Heart right ventricle (tissue), 16 donors: ENCODE measurements at regions not wholly inside any gene's neighbourhood (a gene's known extent, or its start where the extent isn't known, plus 50 kb on each side); places are given as distances from the start of the nearest gene placed in this dataset.

Experiments
- ATAC-seq, 8 donors: fragments of 200-7000 bp; cut with Tn5 transposase; one replicate each; pipeline ENCODE4 v1.9.1; 2020; ENCODE audit warnings: mild to moderate bottlenecking in 8 of 8, moderate library complexity in 8 of 8, moderate number of reproducible peaks in 1 of 8
- DNase-seq, 2 donors: peaks; one replicate each; pipeline ENCODE4 v3.0.0-alpha.2; 2020
- H3K27ac ChIP-seq, 10 donors: fragments of 200-600 bp; sonication (generic) in 2 of 10; one replicate each; pipeline versions ENCODE4 v1.5.0 to v1.8.0; 2020 to 2022; ENCODE audit warnings: mild to moderate bottlenecking in 3 of 10
- H3K27me3 ChIP-seq, 7 donors: fragments of 200-600 bp; one replicate each; pipeline ENCODE4 v1.8.0; 2021 to 2022; ENCODE audit warnings: mild to moderate bottlenecking in 2 of 7
- H3K36me3 ChIP-seq, 9 donors: fragments of 200-600 bp; sonication (generic) in 1 of 9; one replicate each; pipeline versions ENCODE4 v1.5.0 to v1.8.0; 2020 to 2022; ENCODE audit warnings: mild to moderate bottlenecking in 2 of 9
- H3K4me1 ChIP-seq, 9 donors: fragments of 200-600 bp; sonication (generic) in 1 of 9; one replicate each; pipeline versions ENCODE4 v1.5.0 to v1.8.0; 2020 to 2022; ENCODE audit warnings: mild to moderate bottlenecking in 4 of 9
- H3K4me3 ChIP-seq, 10 donors: fragments of 200-600 bp; sonication (generic) in 2 of 10; one replicate each; pipeline versions ENCODE4 v1.5.0 to v1.8.0; 2020 to 2022; ENCODE audit warnings: mild to moderate bottlenecking in 7 of 10, moderate library complexity in 2 of 10
- H3K9me3 ChIP-seq, 11 donors: fragments of 200-600 bp in 10 of 11; sonication (generic) in 2 of 11; one replicate each; pipeline versions ENCODE4 v1.5.0 to v1.8.0; 2013 to 2022; ENCODE audit warnings: mild to moderate bottlenecking in 2 of 11, control low read depth in 1 of 11, moderate library complexity in 1 of 11
- CTCF ChIP-seq, 9 donors: fragments of 200-600 bp; sonication (generic) in 2 of 9; IDR thresholded peaks; one replicate each; pipeline versions ENCODE4 v1.5.0 to v1.8.0; 2021 to 2022; ENCODE audit warnings: antibody characterized with exemption in 9 of 9, mild to moderate bottlenecking in 5 of 9, moderate library complexity in 1 of 9
- WGBS, 2 donors: extraction: QIAGEN DNeasy Blood & Tissue Kit; methylation state at CpG; one replicate each; pipeline ENCODE4 v1.1.7; 2013; ENCODE audit warnings: inconsistent platforms in 1 of 2; 5-methylcytosine and 5-hydroxymethylcytosine counted together
- intact Hi-C, 10 donors: fragments of 100-400 bp; cut with DNase I; formaldehyde crosslinking; loops; one replicate each; pipeline versions ENCODE4 v1.11.1 to v1.14.2; 2022
- donor health status: Arrhythmogenic right ventricular cardiomyopathy.
- donor health status: ischemic (EF 13 %, LVEDD 7.1; RV severe dilation, severe dysfunction).
- donor health status: healthy with polysubstance abuse.
- donor health status: DM: no; HTN: yes; CAD: no.
- donor health status: DM: no; HTN: no; CAD: no.
- donor health status: ischemic (EF 25% LVEDD 6.9; RV normal size, moderate dysfunction).
- donor health status: ischemic (EF 25% LVEDD 5.7; RV mildly dilated, moderate dysfunction).
- donor health status: healthy.
- donor health status: DM: yes; HTN: yes; CAD: no.
- donor health status: Ischemic cardiomyopathy.
- donor health status: ischemic (EF 35%, LVEDD 5.7; RV mildly dilated, moderate dysfunction).
- donor health status: nonischemic (EF 11% LVEDD 7.7; RV severe dilation, severe dysfunction).
- donor health status: DM: yes; HTN: yes; CAD: no.
- donor health status: PGD.
- donor health status: ischemic (EF 29% LVEDD 5.4; RV normal size, mild dysfunction).
- donor health status: nonischemic (EF 23%, LVEDD 6.1; RV moderate dilation, normal function).

- TF ChIP-seq CTCF (IDR thresholded peaks at IDR 0.05): no peak
Measured at GRCh38 chr7:92973293-92973731, 136.9 kb upstream of the CDK6 start.

DNA sequence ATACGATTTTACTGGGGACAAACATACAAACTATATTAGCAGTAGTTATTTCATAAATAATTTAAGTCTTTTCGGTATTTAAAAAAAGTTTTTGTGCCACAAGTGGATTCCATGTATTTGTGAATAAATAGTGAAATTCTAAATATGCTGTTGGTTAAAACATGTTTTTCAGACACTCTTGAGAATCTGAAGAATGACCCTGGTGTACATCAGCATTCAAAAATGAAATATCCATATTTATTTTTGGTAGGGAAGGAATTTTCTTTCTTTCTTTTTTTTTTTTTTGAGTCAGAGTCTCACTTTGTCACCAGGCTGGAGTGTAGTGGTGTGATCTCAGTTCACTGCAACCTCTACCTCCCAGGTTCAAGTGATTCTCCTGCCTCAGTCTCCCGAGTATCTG lies 136.1 kb upstream of the CDK6 start:
- H3K27me3 ChIP-seq: no peaks in the 10 kb centered on the region
- no peaks in the 10 kb centered on the region for H3K36me3 ChIP-seq
- no peak overlapping the region for H3K4me3 ChIP-seq
- intact Hi-C loops: loop anchor here in 1 of 10 donors (10.0 kb wide), 1 partner anchor 82 kb away; no protein-coding TSS in a partner anchor
- H3K4me1 ChIP-seq: no peaks in the 10 kb centered on the region
- H3K27ac ChIP-seq: no peak overlapping the region
- ATAC-seq (no peak), DNase-seq (no peak)
- no peak for TF ChIP-seq CTCF (IDR thresholded peaks at IDR 0.05)
- H3K9me3 ChIP-seq: peaks cover 0 to 23% (median 18%) of the 10 kb centered on the region in 11 donors
- WGBS, 2 donors: 84 to 94% methylated on average over 3 of the region's 3 CpGs

More at GRCh38 chr7:92973293-92973731, 136.9 kb upstream of the CDK6 start:
- DNase-seq: no peak
- Histone ChIP-seq H3K4me1 (no peaks in the 10 kb centered on the region), H3K4me3 (no peak overlapping the region), H3K27me3 (no peaks in the 10 kb centered on the region), H3K27ac (no peak overlapping the region), H3K36me3 (no peaks in the 10 kb centered on the region), H3K9me3 (peaks cover 0 to 32% (median 24%) of the 10 kb centered on the region in 11 donors)
- ATAC-seq: no peak
- intact Hi-C loops: loop anchor here in 1 of 10 donors (10.0 kb wide), 1 partner anchor 81 kb away; no protein-coding TSS in a partner anchor

DNA sequence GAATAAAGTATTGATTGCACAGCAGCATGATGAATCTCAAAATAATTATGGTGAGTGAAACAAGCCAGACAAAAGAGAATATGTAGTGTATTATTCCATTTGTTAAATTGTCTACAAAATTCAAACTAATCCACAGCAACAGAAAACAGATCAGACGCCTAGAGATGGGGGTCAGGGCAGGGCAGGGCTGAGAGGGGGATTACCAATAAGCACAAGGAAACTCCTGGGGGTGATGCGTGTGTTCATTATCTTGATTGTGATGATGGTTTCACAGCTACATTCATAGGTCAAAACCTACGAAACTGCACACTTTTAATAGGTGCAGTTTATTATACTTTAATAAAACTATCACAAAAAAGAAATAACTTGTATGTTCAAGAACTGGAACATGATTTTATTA lies 132.7 kb upstream of the CDK6 start:
- Histone ChIP-seq H3K4me3 (no peak overlapping the region), H3K27me3 (no peaks in the 10 kb centered on the region), H3K27ac (no peak overlapping the region), H3K36me3 (no peaks in the 10 kb centered on the region), H3K9me3 (no peaks in the 10 kb centered on the region), H3K4me1 (no peaks in the 10 kb centered on the region)
- ATAC-seq (no peak), DNase-seq (no peak)
- 88 to 92% methylated on average over 3 of the region's 3 CpGs for WGBS, 2 donors
- no peak for TF ChIP-seq CTCF (IDR thresholded peaks at IDR 0.05)
- intact Hi-C loops: no loop called here

GRCh38 chr7:92968502-92968901 lies 132.1 kb upstream of the CDK6 start:
- H3K27me3 ChIP-seq: no peaks in the 10 kb centered on the region
- no peaks in the 10 kb centered on the region for H3K4me1 ChIP-seq
- H3K27ac ChIP-seq: no peak overlapping the region
- TF ChIP-seq CTCF (IDR thresholded peaks at IDR 0.05): no peak
- intact Hi-C loops: no loop called here
- H3K4me3 ChIP-seq: no peak overlapping the region
- DNase-seq (no peak), ATAC-seq (no peak)
- no peaks in the 10 kb centered on the region for H3K36me3 ChIP-seq
- WGBS, 2 donors: 76 to 96% methylated on average over 1 of the region's 1 CpG
- no peaks in the 10 kb centered on the region for H3K9me3 ChIP-seq
